Activated CD8-positive, alpha-beta T cell treated with anti-CD3 and anti-CD28 coated beads, Interleukin-2, amount 10 ng/mL, durations not matched to agents 7 days and 5 days (primary cell): ENCODE measurements at regions not wholly inside any gene's neighbourhood (a gene's known extent, or its start where the extent isn't known, plus 50 kb on each side); places are given as distances from the start of the nearest gene placed in this dataset.
"Not testable (repeated sequence)": the region's sequence is repeated elsewhere in the genome, so short reads cannot be mapped to it uniquely, and the experiment has no call there.

Experiments
- ATAC-seq: fragments of 150-1000 bp; cut with Tn5 transposase; one replicate; pipeline ENCODE4 v1.10.0; 2021; ENCODE audit warnings: moderate library complexity
- CTCF ChIA-PET: fragments of 350-600 bp; sonication (Branson Sonifier 250); formaldehyde crosslinking; loops from one replicate; lab custom pipeline; 2021; ENCODE audit warnings: antibody characterized with exemption; lab: Charles Lee
- POLR2A ChIA-PET: fragments of 350-600 bp; sonication (Branson Sonifier 250); formaldehyde crosslinking; loops from one replicate; lab custom pipeline; 2021; ENCODE audit warnings: antibody characterized with exemption; lab: Charles Lee
- DNase-seq: peaks from one replicate; pipeline ENCODE4 v3.0.0-alpha.2; 2020
- H3K27ac Mint-ChIP-seq: one replicate; pipeline ENCODE4 v1.8.0; 2021; ENCODE audit warnings: mild to moderate bottlenecking, mixed read lengths
- H3K27me3 Mint-ChIP-seq: one replicate; pipeline ENCODE4 v1.8.0; 2021; ENCODE audit warnings: low read depth, mixed read lengths
- H3K36me3 Mint-ChIP-seq: one replicate; pipeline ENCODE4 v1.8.0; 2021; ENCODE audit warnings: low read depth, mixed read lengths
- H3K4me1 Mint-ChIP-seq: one replicate; pipeline ENCODE4 v1.8.0; 2021; ENCODE audit warnings: low read depth, mixed read lengths
- H3K4me3 Mint-ChIP-seq: one replicate; pipeline ENCODE4 v1.8.0; 2021; ENCODE audit warnings: mild to moderate bottlenecking, mixed read lengths
- H3K9me3 Mint-ChIP-seq: one replicate; pipeline ENCODE4 v1.8.0; 2022; ENCODE audit warnings: mixed read lengths; ENCODE audit not compliant: insufficient read depth

DNA sequence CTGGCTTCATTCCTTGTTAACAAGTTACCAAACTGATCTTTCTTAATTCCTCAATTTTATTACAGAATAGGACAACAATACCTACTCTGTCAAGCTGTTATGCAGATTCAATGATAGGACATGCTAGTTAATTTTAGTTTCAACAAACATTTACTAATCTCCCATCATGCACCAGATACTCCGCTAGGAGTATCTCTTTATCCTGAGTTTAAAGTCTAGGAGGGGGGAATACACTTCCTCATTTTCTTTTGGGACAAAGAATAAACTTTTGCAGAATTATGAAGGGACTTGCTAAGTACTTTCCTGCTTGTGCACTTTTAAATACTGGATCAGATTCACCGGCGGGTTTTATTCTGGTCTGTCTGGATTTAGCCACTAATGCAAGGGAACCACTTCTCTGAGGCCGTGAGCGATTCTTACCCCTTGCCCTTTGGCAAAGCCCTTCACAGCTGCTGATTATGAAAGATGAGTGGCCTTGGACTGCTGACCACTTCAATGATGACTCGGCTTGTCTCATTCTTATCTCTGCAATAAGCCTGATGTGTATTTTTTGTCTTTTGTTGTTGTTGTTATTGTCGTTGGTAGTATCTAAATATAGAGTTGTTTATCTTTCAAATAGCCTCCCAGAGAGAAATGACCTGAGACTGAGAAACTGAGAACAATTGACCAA lies 73.9 kb downstream of the RMI1 start:
- Mint-ChIP-seq H3K4me3 (no peak overlapping the region), H3K4me1 (no peaks in the 10 kb centered on the region), H3K27me3 (peaks cover 16% of the 10 kb centered on the region), H3K36me3 (no peaks in the 10 kb centered on the region), H3K27ac (no peak overlapping the region), H3K9me3 (no peaks in the 10 kb centered on the region)
- ATAC-seq (no peak), DNase-seq (no peak)
- CTCF ChIA-PET, result no interaction called here
- POLR2A ChIA-PET, result no interaction called here

- no peaks in the 10 kb centered on the region for H3K36me3 Mint-ChIP-seq
- no peak overlapping the region for H3K27ac Mint-ChIP-seq
- DNase-seq (no peak), ATAC-seq (no peak)
- no peaks in the 10 kb centered on the region for H3K4me1 Mint-ChIP-seq
- peaks cover 15% of the 10 kb centered on the region for H3K27me3 Mint-ChIP-seq
- H3K4me3 Mint-ChIP-seq, result no peak overlapping the region
- no peaks in the 10 kb centered on the region for H3K9me3 Mint-ChIP-seq
- POLR2A ChIA-PET, result no interaction called here
- CTCF ChIA-PET, result interaction anchor here (1.3 kb wide), 1 partner anchor 19 kb away, joined by 3 read pairs; no protein-coding TSS in a partner anchor
These were observed 77.1 kb downstream of the RMI1 start for GRCh38 chr9:84057662-84058061.

- H3K9me3 Mint-ChIP-seq, result no peaks in the 10 kb centered on the region
- DNase-seq, result no peak
- CTCF ChIA-PET, result no interaction called here
- H3K27me3 Mint-ChIP-seq, result peaks cover 7% of the 10 kb centered on the region
- no peaks in the 10 kb centered on the region for H3K4me1 Mint-ChIP-seq
- H3K4me3 Mint-ChIP-seq, result no peak overlapping the region
- H3K36me3 Mint-ChIP-seq, result no peaks in the 10 kb centered on the region
- POLR2A ChIA-PET, result no interaction called here
- H3K27ac Mint-ChIP-seq, result no peak overlapping the region
- ATAC-seq, result no peak
These were observed 79.3 kb downstream of the RMI1 start for GRCh38 chr9:84059936-84060335.

DNA sequence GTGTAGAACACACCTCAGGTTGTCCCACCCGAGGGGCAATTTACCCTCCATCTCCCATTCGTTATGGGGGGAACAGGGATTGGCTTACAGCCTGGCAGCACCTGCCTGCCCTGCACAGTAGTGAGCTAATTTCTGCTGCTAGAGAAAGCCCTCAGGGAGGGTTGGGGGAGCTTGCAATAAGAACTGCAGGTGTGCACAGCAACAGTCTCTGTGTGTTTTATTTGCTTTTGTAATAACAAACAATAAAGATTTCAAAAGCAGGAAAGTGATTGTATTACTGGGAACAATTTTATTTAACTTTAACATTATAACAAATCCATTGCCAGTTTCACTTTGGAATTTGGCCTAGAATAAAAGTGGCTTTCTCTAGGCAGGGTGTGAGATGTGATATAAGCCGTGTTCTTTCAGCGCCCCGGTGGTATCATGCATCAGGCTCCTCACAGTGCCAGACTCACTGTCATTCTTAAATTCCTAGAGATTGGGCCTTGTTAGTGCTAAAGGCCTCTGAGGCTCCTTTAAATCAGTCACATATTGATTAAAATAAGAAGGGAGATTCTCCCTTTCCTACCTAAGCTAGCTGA lies 81.1 kb downstream of the RMI1 start:
- no peak overlapping the region for H3K4me3 Mint-ChIP-seq
- POLR2A ChIA-PET, result no interaction called here

GRCh38 chr9:84062538-84062937 lies 81.9 kb downstream of the RMI1 start:
- H3K9me3 Mint-ChIP-seq, result no peaks in the 10 kb centered on the region
- peaks cover 9% of the 10 kb centered on the region for H3K27me3 Mint-ChIP-seq
- DNase-seq, result no peak
- H3K4me1 Mint-ChIP-seq, result no peaks in the 10 kb centered on the region
- no peaks in the 10 kb centered on the region for H3K36me3 Mint-ChIP-seq
- ChIA-PET POLR2A (no interaction called here), CTCF (no interaction called here)
- H3K4me3 Mint-ChIP-seq, result no peak overlapping the region
- no peak overlapping the region for H3K27ac Mint-ChIP-seq
- ATAC-seq, result no peak

More for the DNA sequence above, 81.1 kb downstream of the RMI1 start:
- CTCF ChIA-PET, result no interaction called here
- ATAC-seq (no peak), DNase-seq (no peak)
- peaks cover 9% of the 10 kb centered on the region for H3K27me3 Mint-ChIP-seq
- no peaks in the 10 kb centered on the region for H3K4me1 Mint-ChIP-seq
- no peaks in the 10 kb centered on the region for H3K9me3 Mint-ChIP-seq
- no peaks in the 10 kb centered on the region for H3K36me3 Mint-ChIP-seq
- H3K27ac Mint-ChIP-seq, result no peak overlapping the region

GRCh38 chr9:84067821-84068220 lies 87.2 kb downstream of the RMI1 start:
- no peak overlapping the region for H3K4me3 Mint-ChIP-seq
- H3K27me3 Mint-ChIP-seq, result peaks cover 4% of the 10 kb centered on the region
- H3K4me1 Mint-ChIP-seq, result no peaks in the 10 kb centered on the region
- H3K9me3 Mint-ChIP-seq, result no peaks in the 10 kb centered on the region
- ATAC-seq (no peak), DNase-seq (no peak)
- ChIA-PET POLR2A (no interaction called here), CTCF (no interaction called here)
- no peaks in the 10 kb centered on the region for H3K36me3 Mint-ChIP-seq
- H3K27ac Mint-ChIP-seq, result no peak overlapping the region

DNA sequence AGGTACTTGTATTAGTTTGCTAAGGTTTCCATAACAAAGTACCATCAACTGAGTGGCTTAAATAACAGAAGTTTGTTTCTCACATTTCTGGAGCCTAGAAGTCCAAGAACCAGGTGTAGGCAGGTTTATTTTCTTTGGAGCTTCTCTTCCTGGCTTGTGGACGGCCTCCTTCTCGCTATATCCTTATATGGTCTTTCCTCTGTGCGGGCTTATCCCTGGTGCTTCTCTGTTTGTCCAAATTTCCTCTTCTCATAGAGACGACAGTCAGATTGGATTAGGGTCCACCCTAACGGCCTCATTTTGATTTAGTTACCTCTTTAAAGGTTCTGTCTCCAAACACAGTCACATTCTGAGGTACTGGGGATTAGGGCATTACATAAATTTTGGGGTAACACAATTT lies 88.3 kb downstream of the RMI1 start:
- POLR2A ChIA-PET, result no interaction called here
- CTCF ChIA-PET, result no interaction called here

DNA sequence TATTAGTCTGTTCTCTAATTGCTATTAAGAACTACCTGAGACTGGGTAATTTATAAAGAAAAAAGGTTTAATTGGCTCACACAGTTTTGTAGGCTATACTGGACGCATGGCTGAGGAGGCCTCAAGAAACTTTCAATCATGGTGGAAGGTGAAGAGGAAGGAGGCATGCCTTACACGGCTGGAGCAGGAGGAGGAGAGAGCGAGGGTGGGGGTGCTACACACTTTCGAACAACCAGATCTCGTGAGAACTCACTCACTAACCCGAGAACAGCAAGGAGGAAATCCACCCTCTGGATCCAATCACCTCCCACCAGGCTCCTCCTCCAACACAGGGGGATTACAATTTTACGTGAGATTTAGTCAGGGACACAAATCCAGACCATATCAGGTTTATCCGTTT lies 90.0 kb downstream of the RMI1 start:
- POLR2A ChIA-PET, result no interaction called here
- Mint-ChIP-seq H3K36me3 (no peaks in the 10 kb centered on the region), H3K4me3 (no peak overlapping the region), H3K4me1 (no peaks in the 10 kb centered on the region), H3K27me3 (peaks cover 5% of the 10 kb centered on the region), H3K9me3 (no peaks in the 10 kb centered on the region), H3K27ac (no peak overlapping the region)
- DNase-seq, result no peak
- no peak for ATAC-seq
- CTCF ChIA-PET, result no interaction called here

More for the DNA sequence above, 88.3 kb downstream of the RMI1 start:
- Mint-ChIP-seq H3K9me3 (no peaks in the 10 kb centered on the region), H3K27me3 (peaks cover 4% of the 10 kb centered on the region), H3K4me3 (no peak overlapping the region), H3K4me1 (no peaks in the 10 kb centered on the region), H3K27ac (no peak overlapping the region), H3K36me3 (no peaks in the 10 kb centered on the region)
- no peak for ATAC-seq
- no peak for DNase-seq

GRCh38 chr9:84072621-84073180 lies 92.1 kb downstream of the RMI1 start:
- peaks cover 4% of the 10 kb centered on the region for H3K27me3 Mint-ChIP-seq
- DNase-seq (no peak), ATAC-seq (no peak)
- ChIA-PET CTCF (no interaction called here), POLR2A (no interaction called here)
- no peaks in the 10 kb centered on the region for H3K9me3 Mint-ChIP-seq
- H3K27ac Mint-ChIP-seq, result no peak overlapping the region
- no peak overlapping the region for H3K4me3 Mint-ChIP-seq
- H3K36me3 Mint-ChIP-seq, result no peaks in the 10 kb centered on the region
- H3K4me1 Mint-ChIP-seq, result no peaks in the 10 kb centered on the region

DNA sequence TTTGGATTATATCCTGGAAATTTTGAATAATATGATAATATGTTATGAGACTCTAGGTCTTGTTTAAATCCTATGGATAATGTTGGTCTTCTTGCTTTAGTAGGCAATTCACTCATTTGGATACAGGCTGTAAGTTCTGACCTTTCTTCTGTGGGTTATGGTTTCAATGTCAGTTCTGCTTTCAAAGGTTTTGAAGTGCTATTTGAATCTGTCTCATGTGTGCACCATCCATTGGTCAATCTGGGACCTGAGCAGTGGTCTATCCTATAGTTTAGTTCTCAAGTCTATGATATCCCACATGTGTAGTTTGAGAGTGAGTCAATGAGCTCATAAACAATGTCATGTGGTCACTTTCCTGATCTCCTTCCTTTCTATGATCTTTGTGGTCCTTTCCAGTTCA lies 94.4 kb downstream of the RMI1 start:
- no peak overlapping the region for H3K4me3 Mint-ChIP-seq
- H3K27ac Mint-ChIP-seq, result no peak overlapping the region
- peaks cover 3% of the 10 kb centered on the region for H3K27me3 Mint-ChIP-seq
- ChIA-PET CTCF (no interaction called here), POLR2A (no interaction called here)
- no peaks in the 10 kb centered on the region for H3K9me3 Mint-ChIP-seq
- no peaks in the 10 kb centered on the region for H3K36me3 Mint-ChIP-seq
- no peaks in the 10 kb centered on the region for H3K4me1 Mint-ChIP-seq
- ATAC-seq (no peak), DNase-seq (no peak)

DNA sequence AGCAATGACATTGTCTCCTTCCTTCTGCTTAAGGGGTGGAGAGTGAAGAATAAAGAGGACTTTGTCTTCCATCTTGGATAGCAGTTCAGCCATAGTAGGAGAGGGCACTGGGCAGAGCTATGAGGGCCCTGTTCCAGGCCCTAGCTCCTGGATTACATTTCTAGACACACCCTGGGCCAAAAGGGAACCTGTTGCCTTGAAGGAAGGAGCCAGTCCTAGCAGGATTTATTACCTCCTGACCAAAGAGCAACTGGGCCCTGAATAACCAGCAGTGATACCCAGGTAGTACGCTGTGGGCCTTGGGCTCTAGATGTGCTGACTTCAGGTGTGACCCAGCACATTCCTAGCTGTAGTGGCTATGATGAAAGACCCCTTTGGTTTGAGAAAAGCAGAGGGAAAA lies 95.8 kb downstream of the RMI1 start:
- H3K27me3 Mint-ChIP-seq, result peaks cover 8% of the 10 kb centered on the region
- H3K36me3 Mint-ChIP-seq, result no peaks in the 10 kb centered on the region
- no peaks in the 10 kb centered on the region for H3K4me1 Mint-ChIP-seq
- ChIA-PET CTCF (no interaction called here), POLR2A (no interaction called here)
- H3K27ac Mint-ChIP-seq, result no peak overlapping the region
- no peak overlapping the region for H3K4me3 Mint-ChIP-seq
- no peaks in the 10 kb centered on the region for H3K9me3 Mint-ChIP-seq
- ATAC-seq (no peak), DNase-seq (no peak)

- H3K27ac Mint-ChIP-seq, H3K4me3 Mint-ChIP-seq, DNase-seq, H3K9me3 Mint-ChIP-seq, H3K4me1 Mint-ChIP-seq, CTCF ChIA-PET, H3K36me3 Mint-ChIP-seq, ATAC-seq, H3K27me3 Mint-ChIP-seq: not testable (repeated sequence)
- POLR2A ChIA-PET, result interaction anchor here (1.0 kb wide), 1 partner anchor 16 kb away, joined by 3 read pairs; no protein-coding TSS in a partner anchor
These were observed 97.2 kb downstream of the RMI1 start for GRCh38 chr9:84077816-84078215.
